GM23338 (cell line): ENCODE measurements at regions not wholly inside any gene's neighbourhood (a gene's known extent, or its start where the extent isn't known, plus 50 kb on each side); places are given as distances from the start of the nearest gene placed in this dataset.

Experiments
- CREB1 ChIP-seq: fragments of 250-450 bp; sonication (Bioruptor Pico); IDR thresholded peaks from 2 replicates; pipeline ENCODE4 v1.5.0; 2020; ENCODE audit warnings: low read depth, mild to moderate bottlenecking, moderate library complexity
- CTCF ChIP-seq, 2 experiments: fragments of 200-600 bp in 1 of 2; sonication (generic) in 1 of 2; conservative IDR thresholded peaks; 2 replicates each; pipeline versions ENCODE4 v1.5.1 to v1.6.1; 2016 to 2017; ENCODE audit warnings: antibody characterized with exemption in 2 of 2, low read depth in 2 of 2, mild to moderate bottlenecking in 2 of 2, moderate library complexity in 1 of 2
- EZH2 ChIP-seq: fragments of 200-600 bp; sonication (generic); IDR thresholded peaks from one replicate; pipeline ENCODE4 v1.8.0; 2017; ENCODE audit warnings: antibody characterized with exemption, mild to moderate bottlenecking, low read depth; ENCODE audit not compliant: unreplicated experiment
- EZH2phosphoT487 ChIP-seq: fragments of 200-600 bp; sonication (generic); IDR thresholded peaks from one replicate; pipeline ENCODE4 v1.8.1; 2018; ENCODE audit warnings: antibody characterized with exemption; ENCODE audit not compliant: unreplicated experiment
- JUNB ChIP-seq: IDR thresholded peaks from one replicate; pipeline ENCODE4 v1.6.1; 2016; ENCODE audit warnings: antibody characterized with exemption; ENCODE audit not compliant: unreplicated experiment
- POLR2AphosphoS5 ChIP-seq: IDR thresholded peaks from 2 replicates; pipeline ENCODE4 v1.6.1; 2016; ENCODE audit warnings: antibody characterized with exemption, low read depth
- REST ChIP-seq: IDR thresholded peaks from one replicate; pipeline ENCODE4 v1.6.1; 2018; ENCODE audit warnings: antibody characterized with exemption; ENCODE audit not compliant: unreplicated experiment

- TF ChIP-seq EZH2phosphoT487 (no peak), CTCF (conservative IDR thresholded peaks at IDR 0.05; ENCODE audit: low read depth in 2 of 2) (no peak), POLR2AphosphoS5 (no peak), EZH2 (no peak), CREB1 (CRISPR knock-in tag) (no peak), REST (no peak), JUNB (no peak)
Observed at GRCh38 chr11:27266125-27266524, 96.9 kb downstream of the CCDC34 start.
